Fibroblast of pulmonary artery (primary cell): ENCODE measurements at regions not wholly inside any gene's neighbourhood (a gene's known extent, or its start where the extent isn't known, plus 50 kb on each side); places are given as distances from the start of the nearest gene placed in this dataset.
A peak's percentile ranks its signal among the peaks of the same experiment; 100 is the strongest.

Experiments
- DNase-seq: peaks from one replicate; pipeline ENCODE4 v3.0.0-alpha.2; 2010; ENCODE audit warnings: low read depth
- H3K4me3 ChIP-seq: replicated peaks from 2 replicates; pipeline ENCODE4 v1.5.1; 2011; ENCODE audit warnings: low read depth, mild to moderate bottlenecking, control low read depth, low read length, moderate library complexity
- CTCF ChIP-seq: IDR thresholded peaks from 2 replicates; pipeline ENCODE4 v1.5.1; 2011; ENCODE audit warnings: mild to moderate bottlenecking, control low read depth, low read length, inconsistent platforms; ENCODE audit errors: missing control alignments

GRCh38 chr7:22640269-22640668, 86.7 kb upstream of the IL6 start:
- no peak for TF ChIP-seq CTCF
- DNase-seq, result no peak
- no peak overlapping the region for H3K4me3 ChIP-seq

GRCh38 chr7:22639396-22639795, 87.6 kb upstream of the IL6 start:
- no peak for TF ChIP-seq CTCF
- peak; percentile 70 for DNase-seq
- H3K4me3 ChIP-seq, result no peak overlapping the region

GRCh38 chr7:22635349-22635748, 91.7 kb upstream of the IL6 start:
- H3K4me3 ChIP-seq, result no peak overlapping the region
- no peak for DNase-seq
- no peak for TF ChIP-seq CTCF

GRCh38 chr7:22633954-22634474, 93.0 kb upstream of the IL6 start:
- DNase-seq, result no peak
- no peak overlapping the region for H3K4me3 ChIP-seq
- no peak for TF ChIP-seq CTCF

GRCh38 chr7:22633286-22633953, 93.6 kb upstream of the IL6 start:
- no peak for DNase-seq

GRCh38 chr7:22632674-22633073, 94.3 kb upstream of the IL6 start:
- no peak overlapping the region for H3K4me3 ChIP-seq
- peak; percentile 65 for DNase-seq
- no peak for TF ChIP-seq CTCF

More at GRCh38 chr7:22633286-22633953, 93.6 kb upstream of the IL6 start:
- no peak overlapping the region for H3K4me3 ChIP-seq
- no peak for TF ChIP-seq CTCF

GRCh38 chr7:22631730-22632129, 95.3 kb upstream of the IL6 start:
- no peak overlapping the region for H3K4me3 ChIP-seq
- DNase-seq, result no peak
- no peak for TF ChIP-seq CTCF
